ENCODE measurements at regions not wholly inside any gene's neighbourhood (a gene's known extent, or its start where the extent isn't known, plus 50 kb on each side); places are given as distances from the start of the nearest gene placed in this dataset.

DNA sequence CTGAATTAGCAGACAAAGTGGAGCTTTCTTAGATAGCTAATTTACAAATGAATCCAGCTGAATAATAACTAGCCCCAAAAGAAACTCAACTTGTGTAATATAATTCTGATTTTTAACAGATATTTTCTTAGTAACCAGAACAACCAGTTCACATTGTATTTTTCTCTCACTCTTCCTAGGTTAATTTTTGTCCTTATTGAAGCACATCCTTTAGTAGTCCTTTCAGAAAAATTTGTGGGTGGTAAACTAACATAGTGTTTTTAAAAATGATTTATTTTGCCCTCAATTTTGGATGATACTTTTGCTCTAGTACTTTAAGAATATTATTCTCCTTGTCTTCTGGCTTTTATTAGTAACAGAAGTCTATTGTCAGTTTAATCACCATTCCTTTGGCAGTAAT is 190.6 kb upstream of the SLC39A10 start:
- Histone ChIP-seq H3K4me2 (no peak overlapping the region), H3K27ac (no peak overlapping the region), H3K4me3 (no peak overlapping the region), H3K4me1 (no peaks in the 10 kb centered on the region), H3K9me3 (peaks cover 7% of the 10 kb centered on the region; the same call in 2 of the 3 replicates)
- ChIA-PET POLR2A (no interaction called here), CTCF (no interaction called here)
- FAIRE-seq (no peak), DNase-seq (ENCODE audit: low read depth in 1 of 2, low spot score in 1 of 2) (no peak), ATAC-seq (no peak)
- TF ChIP-seq CHD4 (IDR thresholded peaks at IDR 0.05; ENCODE audit: borderline replicate concordance) (no peak), JUN (IDR thresholded peaks at IDR 0.05) (no peak), RARB (CRISPR knock-in tag; IDR thresholded peaks at IDR 0.05) (no peak), FOXS1 (CRISPR knock-in tag; IDR thresholded peaks at IDR 0.05) (no peak), MAZ (IDR thresholded peaks at IDR 0.05; ENCODE audit: borderline replicate concordance, low read depth, low read length) (no peak), FOSB (CRISPR knock-in tag; IDR thresholded peaks at IDR 0.05) (no peak), NPAS2 (CRISPR knock-in tag; IDR thresholded peaks at IDR 0.05; ENCODE audit: borderline replicate concordance) (no peak), RAD21 (conservative IDR thresholded peaks at IDR 0.05 in 1 of 2, IDR thresholded peaks at IDR 0.05 in 1 of 2) (no peak), ZNF302 (CRISPR knock-in tag; IDR thresholded peaks at IDR 0.05) (no peak), HEYL (CRISPR knock-in tag; IDR thresholded peaks at IDR 0.05) (no peak), KDM5A (IDR thresholded peaks at IDR 0.05) (no peak)
- TF ChIP-seq, protein P1, sequence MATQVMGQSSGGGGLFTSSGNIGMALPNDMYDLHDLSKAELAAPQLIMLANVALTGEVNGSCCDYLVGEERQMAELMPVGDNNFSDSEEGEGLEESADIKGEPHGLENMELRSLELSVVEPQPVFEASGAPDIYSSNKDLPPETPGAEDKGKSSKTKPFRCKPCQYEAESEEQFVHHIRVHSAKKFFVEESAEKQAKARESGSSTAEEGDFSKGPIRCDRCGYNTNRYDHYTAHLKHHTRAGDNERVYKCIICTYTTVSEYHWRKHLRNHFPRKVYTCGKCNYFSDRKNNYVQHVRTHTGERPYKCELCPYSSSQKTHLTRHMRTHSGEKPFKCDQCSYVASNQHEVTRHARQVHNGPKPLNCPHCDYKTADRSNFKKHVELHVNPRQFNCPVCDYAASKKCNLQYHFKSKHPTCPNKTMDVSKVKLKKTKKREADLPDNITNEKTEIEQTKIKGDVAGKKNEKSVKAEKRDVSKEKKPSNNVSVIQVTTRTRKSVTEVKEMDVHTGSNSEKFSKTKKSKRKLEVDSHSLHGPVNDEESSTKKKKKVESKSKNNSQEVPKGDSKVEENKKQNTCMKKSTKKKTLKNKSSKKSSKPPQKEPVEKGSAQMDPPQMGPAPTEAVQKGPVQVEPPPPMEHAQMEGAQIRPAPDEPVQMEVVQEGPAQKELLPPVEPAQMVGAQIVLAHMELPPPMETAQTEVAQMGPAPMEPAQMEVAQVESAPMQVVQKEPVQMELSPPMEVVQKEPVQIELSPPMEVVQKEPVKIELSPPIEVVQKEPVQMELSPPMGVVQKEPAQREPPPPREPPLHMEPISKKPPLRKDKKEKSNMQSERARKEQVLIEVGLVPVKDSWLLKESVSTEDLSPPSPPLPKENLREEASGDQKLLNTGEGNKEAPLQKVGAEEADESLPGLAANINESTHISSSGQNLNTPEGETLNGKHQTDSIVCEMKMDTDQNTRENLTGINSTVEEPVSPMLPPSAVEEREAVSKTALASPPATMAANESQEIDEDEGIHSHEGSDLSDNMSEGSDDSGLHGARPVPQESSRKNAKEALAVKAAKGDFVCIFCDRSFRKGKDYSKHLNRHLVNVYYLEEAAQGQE (IDR thresholded peaks at IDR 0.05): no peak
- TF ChIP-seq, protein P2, sequence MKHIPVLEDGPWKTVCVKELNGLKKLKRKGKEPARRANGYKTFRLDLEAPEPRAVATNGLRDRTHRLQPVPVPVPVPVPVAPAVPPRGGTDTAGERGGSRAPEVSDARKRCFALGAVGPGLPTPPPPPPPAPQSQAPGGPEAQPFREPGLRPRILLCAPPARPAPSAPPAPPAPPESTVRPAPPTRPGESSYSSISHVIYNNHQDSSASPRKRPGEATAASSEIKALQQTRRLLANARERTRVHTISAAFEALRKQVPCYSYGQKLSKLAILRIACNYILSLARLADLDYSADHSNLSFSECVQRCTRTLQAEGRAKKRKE (CRISPR knock-in tag; IDR thresholded peaks at IDR 0.05; ENCODE audit: low read depth): no peak
- TF ChIP-seq, protein P3, sequence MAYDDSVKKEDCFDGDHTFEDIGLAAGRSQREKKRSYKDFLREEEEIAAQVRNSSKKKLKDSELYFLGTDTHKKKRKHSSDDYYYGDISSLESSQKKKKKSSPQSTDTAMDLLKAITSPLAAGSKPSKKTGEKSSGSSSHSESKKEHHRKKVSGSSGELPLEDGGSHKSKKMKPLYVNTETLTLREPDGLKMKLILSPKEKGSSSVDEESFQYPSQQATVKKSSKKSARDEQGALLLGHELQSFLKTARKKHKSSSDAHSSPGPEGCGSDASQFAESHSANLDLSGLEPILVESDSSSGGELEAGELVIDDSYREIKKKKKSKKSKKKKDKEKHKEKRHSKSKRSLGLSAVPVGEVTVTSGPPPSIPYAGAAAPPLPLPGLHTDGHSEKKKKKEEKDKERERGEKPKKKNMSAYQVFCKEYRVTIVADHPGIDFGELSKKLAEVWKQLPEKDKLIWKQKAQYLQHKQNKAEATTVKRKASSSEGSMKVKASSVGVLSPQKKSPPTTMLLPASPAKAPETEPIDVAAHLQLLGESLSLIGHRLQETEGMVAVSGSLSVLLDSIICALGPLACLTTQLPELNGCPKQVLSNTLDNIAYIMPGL (CRISPR knock-in tag; IDR thresholded peaks at IDR 0.05; ENCODE audit: borderline replicate concordance): no peak
- TF ChIP-seq, protein P4, sequence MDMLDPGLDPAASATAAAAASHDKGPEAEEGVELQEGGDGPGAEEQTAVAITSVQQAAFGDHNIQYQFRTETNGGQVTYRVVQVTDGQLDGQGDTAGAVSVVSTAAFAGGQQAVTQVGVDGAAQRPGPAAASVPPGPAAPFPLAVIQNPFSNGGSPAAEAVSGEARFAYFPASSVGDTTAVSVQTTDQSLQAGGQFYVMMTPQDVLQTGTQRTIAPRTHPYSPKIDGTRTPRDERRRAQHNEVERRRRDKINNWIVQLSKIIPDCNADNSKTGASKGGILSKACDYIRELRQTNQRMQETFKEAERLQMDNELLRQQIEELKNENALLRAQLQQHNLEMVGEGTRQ (IDR thresholded peaks at IDR 0.05): no peak
- TF ChIP-seq, protein P5, sequence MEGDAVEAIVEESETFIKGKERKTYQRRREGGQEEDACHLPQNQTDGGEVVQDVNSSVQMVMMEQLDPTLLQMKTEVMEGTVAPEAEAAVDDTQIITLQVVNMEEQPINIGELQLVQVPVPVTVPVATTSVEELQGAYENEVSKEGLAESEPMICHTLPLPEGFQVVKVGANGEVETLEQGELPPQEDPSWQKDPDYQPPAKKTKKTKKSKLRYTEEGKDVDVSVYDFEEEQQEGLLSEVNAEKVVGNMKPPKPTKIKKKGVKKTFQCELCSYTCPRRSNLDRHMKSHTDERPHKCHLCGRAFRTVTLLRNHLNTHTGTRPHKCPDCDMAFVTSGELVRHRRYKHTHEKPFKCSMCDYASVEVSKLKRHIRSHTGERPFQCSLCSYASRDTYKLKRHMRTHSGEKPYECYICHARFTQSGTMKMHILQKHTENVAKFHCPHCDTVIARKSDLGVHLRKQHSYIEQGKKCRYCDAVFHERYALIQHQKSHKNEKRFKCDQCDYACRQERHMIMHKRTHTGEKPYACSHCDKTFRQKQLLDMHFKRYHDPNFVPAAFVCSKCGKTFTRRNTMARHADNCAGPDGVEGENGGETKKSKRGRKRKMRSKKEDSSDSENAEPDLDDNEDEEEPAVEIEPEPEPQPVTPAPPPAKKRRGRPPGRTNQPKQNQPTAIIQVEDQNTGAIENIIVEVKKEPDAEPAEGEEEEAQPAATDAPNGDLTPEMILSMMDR (IDR thresholded peaks at IDR 0.05): no peak
- TF ChIP-seq, protein P6, sequence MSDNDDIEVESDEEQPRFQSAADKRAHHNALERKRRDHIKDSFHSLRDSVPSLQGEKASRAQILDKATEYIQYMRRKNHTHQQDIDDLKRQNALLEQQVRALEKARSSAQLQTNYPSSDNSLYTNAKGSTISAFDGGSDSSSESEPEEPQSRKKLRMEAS (IDR thresholded peaks at IDR 0.05): no peak
